K562 (cell line): ENCODE measurements at regions not wholly inside any gene's neighbourhood (a gene's known extent, or its start where the extent isn't known, plus 50 kb on each side); places are given as distances from the start of the nearest gene placed in this dataset.

Source experiments
- ATAC-seq: fragments of 200-7000 bp; cut with Tn5 transposase; 3 replicates; pipeline ENCODE4 v1.9.1; 2020; ENCODE audit warnings: moderate library complexity
- BruUV-seq: library from RNA; stranded (reverse); fragments of 400-500 nt; replicated peaks from 2 replicates; lab custom pipeline; 2021; lab: Mats Ljungman, UMichigan
- CTCF ChIA-PET: fragments of 300-600 bp; formaldehyde crosslinking; extraction: SDS; loops from one replicate; lab custom pipeline; 2021; ENCODE audit warnings: low intra/inter-chr PET ratio; lab: Yijun Ruan, JAX
- POLR2A ChIA-PET: fragments of 300-600, 350-650 bp; sonication (Branson Sonifier 250); formaldehyde crosslinking; extraction: SDS; loops from one replicate; lab custom pipeline; 2021; ENCODE audit warnings: antibody characterized with exemption, inconsistent platforms; lab: Yijun Ruan, JAX
- DNase-seq, 4 experiments: peaks; one replicate each; pipeline versions ENCODE4 v3.0.0 to v3.0.0-alpha.2; 2011 to 2018; ENCODE audit warnings: low spot score in 3 of 4, mixed read lengths in 3 of 4; ENCODE audit errors: extremely low read depth in 1 of 4
- FAIRE-seq: peaks from 2 replicates; lab custom pipeline; 2011; peaks lifted over from hg19 to GRCh38; lab: Jason Lieb, UNC
- H2AFZ ChIP-seq: 2 replicates; pipeline ENCODE4 v1.6.0; 2011; ENCODE audit warnings: low read depth, low read length, control low read depth, inconsistent platforms
- H3K27ac ChIP-seq: fragments of 200-600 bp; 3 replicates; pipeline ENCODE4 v1.8.0; 2011; ENCODE audit warnings: low read depth, mild to moderate bottlenecking, control low read depth, inconsistent platforms, low read length, moderate library complexity, mixed read lengths; ENCODE audit errors: extremely low read depth
- H3K27me3 ChIP-seq, 2 experiments: fragments of 300-600 bp in 1 of 2; 2 replicates in 1 of 2; 3 replicates in 1 of 2; pipeline versions ENCODE4 v1.6.0 to v1.8.0; 2011; ENCODE audit warnings: inconsistent platforms in 2 of 2, low read length in 2 of 2, mild to moderate bottlenecking in 1 of 2, mixed read lengths in 1 of 2, moderate library complexity in 1 of 2; ENCODE audit not compliant: control insufficient read depth in 2 of 2, insufficient read depth in 2 of 2
- H3K36me3 ChIP-seq: fragments of 300-600 bp; 3 replicates; pipeline ENCODE4 v1.8.0; 2011; ENCODE audit warnings: mild to moderate bottlenecking, low read length, inconsistent platforms; ENCODE audit not compliant: control insufficient read depth, insufficient read depth
- H3K4me1 ChIP-seq, 2 experiments: fragments of 200-600 bp in 1 of 2; replicated peaks in 1 of 2; 2 replicates in 1 of 2; 3 replicates in 1 of 2; pipeline versions ENCODE4 v1.5.1 to v1.8.0; 2011; ENCODE audit warnings: inconsistent platforms in 2 of 2, low read length in 2 of 2, mild to moderate bottlenecking in 1 of 2, mixed read lengths in 1 of 2, moderate library complexity in 1 of 2; ENCODE audit not compliant: control insufficient read depth in 2 of 2, insufficient read depth in 2 of 2
- H3K4me2 ChIP-seq: 2 replicates; pipeline ENCODE4 v1.6.1; 2011; ENCODE audit warnings: low read length, control low read depth, inconsistent platforms, mixed read lengths; ENCODE audit not compliant: insufficient read depth
- H3K4me3 ChIP-seq: fragments of 200-600 bp; sonication (generic), shearing (Covaris generic); 2 replicates; pipeline ENCODE4 v1.5.1; 2016; ENCODE audit warnings: control low read depth, inconsistent platforms
- H3K79me2 ChIP-seq: fragments of 200-600 bp; 3 replicates; pipeline ENCODE4 v1.8.0; 2011; ENCODE audit warnings: low read length, inconsistent platforms; ENCODE audit not compliant: control insufficient read depth, insufficient read depth
- H3K9ac ChIP-seq, 2 experiments: 2 replicates each; pipeline versions ENCODE4 v1.6.0 to v1.6.1; 2011; ENCODE audit warnings: low read depth in 2 of 2, low read length in 2 of 2, control low read depth in 1 of 2, inconsistent platforms in 1 of 2, mild to moderate bottlenecking in 1 of 2, mixed read lengths in 1 of 2; ENCODE audit not compliant: insufficient read depth in 1 of 2
- H3K9me1 ChIP-seq: one replicate; pipeline ENCODE4 v1.6.0; 2011; ENCODE audit warnings: inconsistent platforms, mild to moderate bottlenecking, low read length, moderate library complexity; ENCODE audit not compliant: control insufficient read depth, insufficient read depth
- H3K9me3 ChIP-seq: replicated peaks from 2 replicates; pipeline ENCODE4 v1.5.1; 2011; ENCODE audit warnings: low read depth, low read length, inconsistent platforms; ENCODE audit not compliant: control insufficient read depth, insufficient read depth
- H4K20me1 ChIP-seq: replicated peaks from 2 replicates; pipeline ENCODE4 v1.6.1; 2011; ENCODE audit warnings: low read length, inconsistent platforms, mixed read lengths; ENCODE audit not compliant: control insufficient read depth, insufficient read depth
- AFF1 ChIP-seq, 2 experiments: fragments of 450-650 bp; IDR thresholded peaks; 2 replicates each; pipeline ENCODE4 v1.6.1; 2018; ENCODE audit warnings: mild to moderate bottlenecking in 2 of 2, low read depth in 1 of 2; ENCODE audit not compliant: partially characterized antibody in 2 of 2
- HNRNPH1 ChIP-seq: fragments of 200-400 bp; formaldehyde crosslinking; optimal IDR thresholded peaks from 2 replicates; pipeline ENCODE3; 2017; ENCODE audit warnings: low read depth, mild to moderate bottlenecking, low read length, moderate library complexity
- NR2F6 ChIP-seq: fragments of 450-650 bp; formaldehyde crosslinking; IDR thresholded peaks from 2 replicates; pipeline ENCODE4 v1.4.0; 2020; ENCODE audit warnings: mild to moderate bottlenecking
- POLR2G ChIP-seq: fragments of 200-400 bp; formaldehyde crosslinking; IDR thresholded peaks from 2 replicates; pipeline ENCODE4 v1.6.1; 2017; ENCODE audit warnings: low read depth, mild to moderate bottlenecking, antibody characterized with exemption, low read length, moderate library complexity
- SMARCB1 ChIP-seq: IDR thresholded peaks from 2 replicates; pipeline ENCODE4 v1.6.1; 2011; ENCODE audit warnings: improper control_type of control experiment, low read depth; ENCODE audit not compliant: insufficient read length
- ZNF696 ChIP-seq: fragments of 250-450 bp; sonication (Bioruptor Pico); conservative IDR thresholded peaks from 2 replicates; pipeline ENCODE4 v1.4.0; 2020; ENCODE audit warnings: mild to moderate bottlenecking, moderate library complexity
- WGBS: fragments of 100-300 bp; shearing (Covaris generic); methylation state at CpG from one replicate; pipeline ENCODE4 v1.1.6; 2016; ENCODE audit warnings: low coverage, mixed read lengths; ENCODE audit not compliant: insufficient coverage; ENCODE audit errors: missing lambda C conversion rate; 5-methylcytosine and 5-hydroxymethylcytosine counted together
- in situ Hi-C: fragments of 300-500 bp; cut with MboI; formaldehyde crosslinking; loops from 4 replicates; pipeline ENCODE4 v1.15.0; 2018; ENCODE audit warnings: inconsistent platforms, mixed read lengths
- intact Hi-C: fragments of 100-400 bp; cut with micrococcal nuclease; formaldehyde crosslinking; loops from 2 replicates; pipeline ENCODE4 v1.14.2; 2022

GRCh38 chr3:177889161-177889560 lies 647.1 kb upstream of the KCNMB2 start:
- no peak for TF ChIP-seq HNRNPH1
- no peak for TF ChIP-seq POLR2G
- TF ChIP-seq SMARCB1 = no peak
- TF ChIP-seq NR2F6 (CRISPR knock-in tag) = no peak
- DNase-seq (no peak), ATAC-seq (no peak), FAIRE-seq (no peak)
- POLR2A ChIA-PET = no interaction called here
- Histone ChIP-seq H3K27me3 (no peaks in the 10 kb centered on the region), H3K4me2 (no peak overlapping the region), H2AFZ (no peak overlapping the region), H3K36me3 (no peaks in the 10 kb centered on the region), H3K79me2 (no peaks in the 10 kb centered on the region), H3K4me1 (no peaks in the 10 kb centered on the region; a peak in 1 of 5 replicates), H3K9me1 (no peaks in the 10 kb centered on the region), H3K9me3 (no peaks in the 10 kb centered on the region), H3K4me3 (no peak overlapping the region), H3K27ac (no peak overlapping the region), H4K20me1 (no peaks in the 10 kb centered on the region), H3K9ac (no peak overlapping the region)
- in situ Hi-C loops (no loop called here), intact Hi-C loops (no loop called here)
- CTCF ChIA-PET = no interaction called here
- WGBS = 11% methylated on average over 3 of the region's 3 CpGs
- no TSS peak for BruUV-seq

- no TSS peak for BruUV-seq
- POLR2A ChIA-PET = no interaction called here
- no peak overlapping the region for H3K4me2 ChIP-seq
- TF ChIP-seq ZNF696 (CRISPR knock-in tag) (no peak), AFF1 (IDR thresholded peaks at IDR 0.05; ENCODE audit: low read depth in 1 of 2, partially characterized antibody in 2 of 2) (peak in 1 of 2 experiments; percentile 69)
- TF ChIP-seq, all 486 proteins: peak for 1
- no peak for DNase-seq
- CTCF ChIA-PET = no interaction called here
- 7% methylated on average over 4 of the region's 4 CpGs for WGBS
- Histone ChIP-seq H3K4me3 (no peak overlapping the region), H3K9me1 (no peaks in the 10 kb centered on the region), H3K36me3 (no peaks in the 10 kb centered on the region), H3K79me2 (no peaks in the 10 kb centered on the region), H3K9me3 (no peaks in the 10 kb centered on the region), H4K20me1 (no peaks in the 10 kb centered on the region), H3K4me1 (no peaks in the 10 kb centered on the region; a peak in 1 of 5 replicates), H3K9ac (no peak overlapping the region), H3K27me3 (no peaks in the 10 kb centered on the region), H3K27ac (no peak overlapping the region), H2AFZ (no peak overlapping the region)
- no peak for FAIRE-seq
- intact Hi-C loops = no loop called here
- no peak for ATAC-seq
- in situ Hi-C loops = no loop called here
Measured at GRCh38 chr3:177889652-177890358, 646.4 kb upstream of the KCNMB2 start.
